Left ventricle myocardium inferior (tissue), 1 donor: ENCODE measurements at regions not wholly inside any gene's neighbourhood (a gene's known extent, or its start where the extent isn't known, plus 50 kb on each side); places are given as distances from the start of the nearest gene placed in this dataset.
"Not testable (repeated sequence)": the region's sequence is repeated elsewhere in the genome, so short reads cannot be mapped to it uniquely, and the experiment has no call there.

Source experiments
- DNase-seq: peaks from one replicate; pipeline ENCODE4 v3.0.0-alpha.2; 2020
- H3K27ac ChIP-seq: fragments of 200-600 bp; replicated peaks from 2 replicates; pipeline ENCODE4 v1.8.0; 2021
- H3K27me3 ChIP-seq: fragments of 200-600 bp; 2 replicates; pipeline ENCODE4 v1.8.0; 2021; ENCODE audit warnings: low read depth
- H3K36me3 ChIP-seq: fragments of 200-600 bp; 2 replicates; pipeline ENCODE4 v1.8.0; 2021
- H3K4me1 ChIP-seq: fragments of 200-600 bp; 2 replicates; pipeline ENCODE4 v1.8.0; 2021
- H3K4me3 ChIP-seq: fragments of 200-600 bp; 2 replicates; pipeline ENCODE4 v1.8.0; 2021; ENCODE audit warnings: mild to moderate bottlenecking, moderate library complexity
- H3K9me3 ChIP-seq: fragments of 200-600 bp; replicated peaks from 2 replicates; pipeline ENCODE4 v1.8.0; 2021
- intact Hi-C: fragments of 100-400 bp; cut with micrococcal nuclease; formaldehyde crosslinking; loops from one replicate; pipeline ENCODE4 v1.11.0; 2022
- TF ChIP-seq, protein P1 (sequence below): fragments of 200-600 bp; IDR thresholded peaks from 2 replicates; pipeline ENCODE4 v1.8.0; 2021; ENCODE audit warnings: antibody characterized with exemption, mild to moderate bottlenecking, borderline replicate concordance
- donor health status: DM: no; HTN: yes; CAD: no; lungs with severe emphysema.

DNA sequence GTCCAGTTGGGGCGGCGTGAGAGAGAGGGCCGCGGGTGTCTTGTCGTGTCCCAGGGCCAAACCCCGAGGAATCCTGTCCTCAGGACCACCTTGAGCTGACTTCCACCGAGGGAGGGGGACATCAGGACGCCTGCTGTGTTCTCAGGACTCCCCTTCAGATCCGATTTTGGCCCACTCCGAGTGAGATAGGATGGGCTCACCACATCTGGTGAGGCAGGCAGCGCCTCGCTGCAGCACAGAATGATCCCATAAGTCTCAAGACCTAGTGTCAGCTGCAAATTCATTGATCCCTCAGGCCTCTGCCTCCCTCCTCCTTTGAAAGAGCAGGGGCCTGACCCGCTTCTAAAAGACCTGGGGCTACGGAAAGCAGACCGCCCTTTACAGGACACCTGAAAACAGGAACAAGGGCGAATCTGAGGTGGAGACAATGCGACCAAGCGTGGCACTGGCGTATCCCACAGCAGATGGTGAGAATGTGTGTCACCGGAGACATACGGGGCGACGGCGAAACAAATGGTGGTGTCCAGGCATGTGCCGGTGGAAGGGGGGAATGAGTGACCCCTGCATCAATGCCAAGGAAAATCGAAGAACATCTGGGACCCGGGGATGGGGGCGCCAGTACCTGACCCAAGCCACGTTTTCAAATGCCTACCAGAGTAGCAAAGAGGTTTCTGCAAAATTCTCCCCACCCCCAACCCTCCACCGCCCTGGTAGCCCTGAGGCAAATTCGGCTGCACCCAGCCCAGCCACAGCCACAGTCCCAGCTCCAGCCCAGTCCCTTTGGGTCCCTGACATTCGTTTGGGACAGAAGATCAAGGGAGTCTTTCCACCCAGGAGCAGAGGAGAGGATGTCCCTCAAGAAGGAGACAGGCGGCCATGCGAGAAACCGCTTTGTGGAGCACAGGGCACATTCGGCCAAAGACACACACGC is 162.1 kb upstream of the ZNF337 start:
- intact Hi-C loops = no loop called here
- Histone ChIP-seq H3K36me3 (no peaks in the 10 kb centered on the region), H3K27ac (peak overlapping the region; percentile 11), H3K4me1 (peaks cover 54% of the 10 kb centered on the region), H3K27me3 (no peaks in the 10 kb centered on the region), H3K4me3 (peak overlapping the region; percentile 64), H3K9me3 (no peaks in the 10 kb centered on the region)
- DNase-seq = no peak
- TF ChIP-seq, protein P1, sequence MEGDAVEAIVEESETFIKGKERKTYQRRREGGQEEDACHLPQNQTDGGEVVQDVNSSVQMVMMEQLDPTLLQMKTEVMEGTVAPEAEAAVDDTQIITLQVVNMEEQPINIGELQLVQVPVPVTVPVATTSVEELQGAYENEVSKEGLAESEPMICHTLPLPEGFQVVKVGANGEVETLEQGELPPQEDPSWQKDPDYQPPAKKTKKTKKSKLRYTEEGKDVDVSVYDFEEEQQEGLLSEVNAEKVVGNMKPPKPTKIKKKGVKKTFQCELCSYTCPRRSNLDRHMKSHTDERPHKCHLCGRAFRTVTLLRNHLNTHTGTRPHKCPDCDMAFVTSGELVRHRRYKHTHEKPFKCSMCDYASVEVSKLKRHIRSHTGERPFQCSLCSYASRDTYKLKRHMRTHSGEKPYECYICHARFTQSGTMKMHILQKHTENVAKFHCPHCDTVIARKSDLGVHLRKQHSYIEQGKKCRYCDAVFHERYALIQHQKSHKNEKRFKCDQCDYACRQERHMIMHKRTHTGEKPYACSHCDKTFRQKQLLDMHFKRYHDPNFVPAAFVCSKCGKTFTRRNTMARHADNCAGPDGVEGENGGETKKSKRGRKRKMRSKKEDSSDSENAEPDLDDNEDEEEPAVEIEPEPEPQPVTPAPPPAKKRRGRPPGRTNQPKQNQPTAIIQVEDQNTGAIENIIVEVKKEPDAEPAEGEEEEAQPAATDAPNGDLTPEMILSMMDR = no peak

DNA sequence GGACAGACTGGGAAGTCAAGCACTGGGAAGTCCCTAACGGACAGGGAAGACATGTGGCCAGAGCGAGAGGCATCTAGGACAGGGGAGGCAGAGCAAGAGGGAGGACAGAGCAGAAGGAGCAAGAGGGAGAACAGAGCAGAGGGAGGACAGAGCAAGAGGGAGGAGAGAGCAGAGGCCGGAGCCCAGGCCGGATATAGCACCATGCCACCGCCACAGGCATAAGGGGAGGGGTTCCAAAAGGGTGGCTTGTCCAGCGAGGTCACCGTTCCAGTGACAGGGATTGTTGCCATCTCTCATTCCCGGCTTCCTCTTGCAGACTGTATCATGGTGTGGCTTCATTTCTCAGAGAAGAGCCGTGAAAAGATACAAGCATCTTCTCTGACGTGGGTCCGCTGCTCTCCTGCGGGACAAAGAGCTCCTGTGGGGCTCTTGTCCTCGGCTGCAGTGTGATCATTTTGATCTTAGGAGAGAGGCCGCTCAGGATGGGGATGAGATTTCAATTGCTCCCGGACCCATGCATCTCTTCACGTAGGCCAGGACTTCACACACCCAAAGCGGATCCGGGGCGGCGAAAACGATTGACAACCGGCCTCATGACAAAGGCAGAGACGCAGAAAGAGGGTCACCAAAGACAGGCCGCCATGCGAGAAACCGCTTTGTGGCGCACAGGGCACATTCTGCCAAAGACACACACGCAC is 160.6 kb upstream of the ZNF337 start:
- H3K27ac ChIP-seq, H3K27me3 ChIP-seq, intact Hi-C loops, DNase-seq, H3K36me3 ChIP-seq, H3K9me3 ChIP-seq: not testable (repeated sequence)
- Histone ChIP-seq H3K4me3 (peak overlapping the region; percentile 64), H3K4me1 (peaks cover 61% of the 10 kb centered on the region)

DNA sequence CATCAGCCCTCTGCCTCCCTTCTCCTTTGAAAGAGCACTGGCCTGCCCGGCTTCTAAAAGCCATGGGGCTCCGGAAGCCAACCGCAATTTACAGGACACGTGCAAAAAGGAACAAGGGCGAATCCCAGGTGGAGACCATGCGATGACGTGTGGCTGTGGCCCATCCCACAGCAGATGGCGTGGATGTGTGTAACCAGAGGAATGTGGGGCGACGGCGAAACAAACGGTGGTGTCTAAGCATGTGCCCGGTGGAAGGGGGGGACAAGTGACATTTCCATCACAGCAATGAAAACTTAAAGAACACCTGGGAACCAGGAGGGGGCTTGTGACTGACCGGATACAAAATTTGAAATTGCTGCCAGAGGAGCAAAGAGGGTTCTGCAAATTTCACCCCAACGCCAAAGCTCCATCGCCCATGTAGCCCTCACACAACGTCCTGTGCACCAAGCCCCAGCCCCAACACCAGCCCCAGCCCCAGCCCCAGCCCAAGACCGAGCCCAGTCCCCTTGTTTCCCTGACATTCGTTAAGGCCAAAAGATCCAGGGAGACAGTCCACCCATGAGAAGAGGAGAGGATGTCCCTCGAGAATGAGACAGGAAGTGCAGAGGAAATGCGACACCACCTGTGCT is 159.7 kb upstream of the ZNF337 start:
- DNase-seq = no peak

DNA sequence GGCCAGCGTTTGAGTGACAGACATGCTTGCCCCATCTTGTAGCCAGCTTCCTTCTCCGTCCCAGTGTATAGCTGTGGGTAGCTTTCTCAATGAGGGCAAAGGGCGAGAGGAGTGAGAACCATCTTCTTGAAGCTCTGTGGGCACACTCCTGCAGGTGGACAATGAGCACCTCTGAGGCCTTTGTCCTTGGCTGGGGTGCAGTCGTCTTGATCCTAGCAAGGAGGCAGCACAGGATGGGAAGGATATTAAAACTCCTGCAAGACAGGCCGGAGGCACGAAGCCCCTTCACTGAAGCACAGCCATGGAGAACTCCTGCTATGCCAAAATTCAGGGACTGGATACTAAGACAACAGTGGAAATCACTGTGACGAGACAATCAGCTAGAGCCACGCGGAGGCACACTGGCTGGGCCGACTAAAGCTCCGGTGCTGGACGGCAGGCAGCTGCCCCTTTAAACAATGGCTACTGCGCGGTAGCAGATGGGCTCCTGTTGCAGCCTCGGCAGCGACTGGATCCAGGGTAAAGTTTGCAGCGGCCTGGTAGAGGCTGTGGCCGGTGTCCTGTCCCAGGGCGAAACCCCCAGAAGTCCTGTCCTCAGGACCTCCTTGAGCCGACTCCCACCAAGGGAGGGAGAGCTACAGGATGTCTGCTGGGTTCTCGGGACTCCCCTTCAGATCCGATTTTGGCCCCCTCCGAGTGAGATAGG is 159.0 kb upstream of the ZNF337 start:
- DNase-seq, H3K27me3 ChIP-seq, H3K27ac ChIP-seq, H3K36me3 ChIP-seq, intact Hi-C loops, H3K9me3 ChIP-seq, H3K4me3 ChIP-seq: not testable (repeated sequence)
- H3K4me1 ChIP-seq = peaks cover 52% of the 10 kb centered on the region

More for the DNA sequence above, 159.7 kb upstream of the ZNF337 start:
- TF ChIP-seq, protein P1 = no peak
- no peak overlapping the region for H3K27ac ChIP-seq
- H3K36me3 ChIP-seq = no peaks in the 10 kb centered on the region
- H3K9me3 ChIP-seq = no peaks in the 10 kb centered on the region
- no peak overlapping the region for H3K4me3 ChIP-seq
- no peaks in the 10 kb centered on the region for H3K27me3 ChIP-seq
- intact Hi-C loops = no loop called here
- peaks cover 57% of the 10 kb centered on the region for H3K4me1 ChIP-seq

DNA sequence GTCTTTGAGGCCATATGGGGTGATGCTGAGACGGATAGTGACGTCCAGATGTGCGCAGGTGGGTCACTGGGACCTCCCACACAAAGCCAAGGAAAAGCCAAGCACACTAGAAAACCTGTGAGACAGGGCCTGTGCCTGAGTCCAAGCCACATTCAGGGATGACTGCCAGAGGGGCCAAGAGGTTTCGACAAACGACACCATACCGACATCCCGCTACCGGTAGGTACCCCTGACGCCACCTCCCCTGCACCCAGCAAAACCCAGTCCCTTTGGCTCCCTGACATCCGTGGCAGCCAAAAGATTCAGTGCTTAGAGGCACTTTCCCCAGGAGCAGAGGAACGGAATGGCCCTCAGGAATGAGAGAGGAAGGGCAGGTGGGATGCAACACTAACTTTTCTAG is 158.0 kb upstream of the ZNF337 start:
- intact Hi-C loops, H3K9me3 ChIP-seq, H3K36me3 ChIP-seq, DNase-seq, H3K27ac ChIP-seq, H3K27me3 ChIP-seq: not testable (repeated sequence)
- Histone ChIP-seq H3K4me1 (peaks cover 43% of the 10 kb centered on the region), H3K4me3 (peak overlapping the region; percentile 76)

DNA sequence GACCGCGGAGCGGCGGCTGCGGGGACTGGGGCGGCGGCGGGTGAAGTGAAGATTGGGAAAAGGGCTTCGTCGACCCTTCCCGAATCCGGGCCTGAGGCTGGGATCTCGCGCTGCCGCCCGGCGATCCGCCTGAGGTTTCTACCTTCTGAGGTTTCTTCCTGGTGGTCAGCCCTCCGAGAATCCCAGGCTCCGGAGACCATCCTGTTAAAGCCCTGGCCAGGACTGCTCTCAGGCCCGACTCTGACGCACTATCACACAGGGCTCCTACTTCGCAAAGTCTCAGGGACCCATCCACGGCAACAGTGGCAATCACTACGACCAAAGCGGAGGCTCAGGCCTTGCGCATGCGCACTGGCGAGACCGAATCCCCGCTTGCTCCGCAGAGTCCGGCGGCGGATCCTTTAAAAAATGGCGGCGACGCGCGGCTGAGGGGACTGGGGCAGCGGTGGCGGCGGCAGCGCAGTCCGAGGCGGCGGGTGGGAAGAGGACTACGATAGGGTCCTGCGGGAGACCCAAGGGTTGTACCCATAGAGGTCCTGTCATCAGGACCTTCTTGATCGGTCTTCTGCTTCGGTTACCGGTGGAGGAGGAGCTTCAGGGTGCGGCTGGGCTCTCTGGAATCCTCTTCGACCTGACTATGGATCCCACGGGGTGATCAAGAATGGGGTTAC is 157.2 kb upstream of the ZNF337 start:
- H3K9me3 ChIP-seq, H3K36me3 ChIP-seq, intact Hi-C loops, H3K27me3 ChIP-seq: not testable (repeated sequence)
- peaks cover 38% of the 10 kb centered on the region for H3K4me1 ChIP-seq
- DNase-seq = peak; percentile 87
- peak overlapping the region; percentile 76 for H3K4me3 ChIP-seq
- peak overlapping the region; percentile 73 for H3K27ac ChIP-seq

DNA sequence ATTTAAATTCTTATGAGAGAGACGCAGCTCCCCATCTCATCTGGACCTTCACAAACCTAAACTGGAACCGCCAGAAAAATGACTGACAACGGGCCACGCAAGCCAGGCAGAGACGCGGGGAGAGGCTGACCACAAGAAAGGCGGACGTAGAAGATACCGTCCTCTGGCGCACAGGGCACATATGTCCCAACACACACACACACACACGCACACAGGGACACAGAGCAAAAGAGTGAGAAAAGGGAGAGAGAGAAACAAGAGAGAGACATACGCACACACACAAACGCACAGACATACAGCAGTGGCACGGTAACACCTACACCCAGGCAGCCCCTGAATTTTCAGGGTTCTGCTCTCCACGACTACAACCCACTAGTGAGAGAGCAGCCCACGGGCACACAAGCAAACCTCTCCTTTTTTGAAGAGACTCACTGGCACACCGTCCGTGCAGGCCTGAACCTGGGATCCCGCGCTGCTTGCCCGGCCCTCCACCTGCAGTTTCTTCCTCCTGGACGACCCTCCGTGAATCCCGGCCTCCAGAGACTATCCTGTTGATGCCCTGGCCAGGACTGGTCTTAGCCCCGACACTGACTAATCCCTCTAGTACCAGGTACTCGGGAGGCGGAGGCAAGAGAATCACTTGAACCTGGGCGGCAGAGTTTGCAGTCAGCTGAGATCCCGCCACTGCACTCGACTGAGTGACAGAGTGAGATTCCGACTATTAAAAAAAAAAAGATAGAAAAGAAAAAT is 156.5 kb upstream of the ZNF337 start:
- H3K9me3 ChIP-seq, H3K27me3 ChIP-seq, intact Hi-C loops, H3K36me3 ChIP-seq, DNase-seq: not testable (repeated sequence)
- Histone ChIP-seq H3K4me1 (peaks cover 31% of the 10 kb centered on the region), H3K4me3 (peak overlapping the region; percentile 76), H3K27ac (peak overlapping the region; percentile 73)

DNA sequence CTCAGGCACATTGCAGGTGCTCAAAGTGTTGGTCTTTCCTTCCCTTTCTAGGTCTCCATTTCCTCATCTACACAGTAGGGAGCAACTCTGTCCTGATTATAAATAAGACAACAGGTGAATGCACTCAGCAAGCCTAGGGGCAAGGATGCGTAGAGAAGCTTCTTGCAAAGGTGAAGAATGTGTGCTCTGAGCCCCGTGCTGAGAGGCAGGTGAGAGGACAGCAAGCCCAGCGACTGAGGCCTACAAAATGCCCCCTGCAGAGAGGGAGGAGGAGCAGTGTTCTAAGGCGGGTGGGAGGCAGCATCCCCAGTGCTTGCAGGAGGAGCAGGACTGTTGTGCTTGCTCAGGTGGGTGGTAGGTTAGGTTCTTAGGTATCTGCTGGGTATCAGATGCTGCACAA is 153.5 kb upstream of the ZNF337 start:
- H3K9me3 ChIP-seq, intact Hi-C loops, H3K27me3 ChIP-seq, DNase-seq, H3K36me3 ChIP-seq, H3K27ac ChIP-seq, H3K4me3 ChIP-seq: not testable (repeated sequence)
- peaks cover 28% of the 10 kb centered on the region for H3K4me1 ChIP-seq
